ENCODE measurements at regions not wholly inside any gene's neighbourhood (a gene's known extent, or its start where the extent isn't known, plus 50 kb on each side); places are given as distances from the start of the nearest gene placed in this dataset.

DNA sequence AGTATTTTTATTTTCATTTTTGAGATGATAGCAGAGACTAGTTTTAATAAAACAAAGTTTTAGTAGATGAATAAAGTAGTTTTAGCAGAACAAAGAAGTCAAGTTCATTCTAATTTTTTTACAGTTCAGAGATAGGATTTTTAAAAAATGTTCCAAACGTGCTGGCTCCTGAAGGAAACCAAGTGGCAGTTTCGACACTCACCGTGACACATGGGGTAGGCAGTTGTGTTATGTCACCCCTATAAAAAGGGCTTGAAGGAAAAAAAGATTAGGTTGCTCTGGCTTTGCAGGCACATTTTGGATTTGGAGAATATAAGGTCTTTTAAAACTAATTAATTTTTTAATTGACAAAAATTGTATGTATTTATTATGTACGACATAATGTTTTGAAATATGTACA is 305.2 kb downstream of the NDFIP2 start:
- H3K27me3 ChIP-seq (replicated peaks; ENCODE audit: control insufficient read depth, insufficient read depth, low read length) = no peaks in the 10 kb centered on the region
- no peak overlapping the region for H3K4me3 ChIP-seq (replicated peaks; ENCODE audit: low read depth, low read length)
- TF ChIP-seq CTCF (IDR thresholded peaks at IDR 0.05; ENCODE audit: insufficient read depth, low read length, poor library complexity, severe bottlenecking) = no peak
- DNase-seq (ENCODE audit: extremely low read depth, insufficient read length) = no peak
- H3K36me3 ChIP-seq (ENCODE audit: control insufficient read depth, insufficient read depth, low read length) = no peaks in the 10 kb centered on the region

DNA sequence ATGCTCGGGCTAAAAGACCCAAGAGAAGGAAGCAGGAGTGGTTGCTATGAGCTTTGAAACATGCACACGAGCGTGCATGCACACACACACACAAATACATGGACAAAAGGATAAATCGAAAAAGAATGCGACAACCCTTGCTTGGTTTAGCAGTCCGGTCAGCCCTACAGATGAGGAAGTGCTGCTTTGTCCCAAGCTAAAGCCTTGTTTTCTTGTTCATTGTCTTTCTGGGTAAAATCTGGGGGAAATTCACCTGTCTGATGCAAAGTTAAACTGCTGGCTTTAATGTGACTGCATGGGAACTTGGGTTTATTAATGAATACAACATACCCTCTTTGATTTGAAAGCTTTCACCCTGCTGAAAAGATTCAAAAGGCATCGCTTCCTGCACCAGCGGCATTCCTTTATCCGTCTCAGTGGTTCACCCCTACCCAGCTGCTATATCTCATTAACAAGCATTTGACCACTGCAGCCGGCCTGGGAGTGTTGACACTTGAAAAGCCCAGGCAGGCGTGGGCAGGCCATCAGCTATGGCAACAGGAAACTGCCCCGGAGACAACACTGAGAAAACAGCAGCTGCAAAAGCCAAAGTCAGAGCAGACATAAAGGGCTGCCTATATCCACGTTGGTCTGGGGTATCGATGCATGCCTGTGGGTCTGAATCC is 301.7 kb downstream of the NDFIP2 start:
- Histone ChIP-seq H3K4me3 (replicated peaks; ENCODE audit: low read depth, low read length) (no peak overlapping the region), H3K27me3 (replicated peaks; ENCODE audit: control insufficient read depth, insufficient read depth, low read length) (no peaks in the 10 kb centered on the region), H3K36me3 (ENCODE audit: control insufficient read depth, insufficient read depth, low read length) (no peaks in the 10 kb centered on the region)
- no peak for TF ChIP-seq CTCF (IDR thresholded peaks at IDR 0.05; ENCODE audit: insufficient read depth, low read length, poor library complexity, severe bottlenecking)
- DNase-seq (ENCODE audit: extremely low read depth, insufficient read length) = no peak

DNA sequence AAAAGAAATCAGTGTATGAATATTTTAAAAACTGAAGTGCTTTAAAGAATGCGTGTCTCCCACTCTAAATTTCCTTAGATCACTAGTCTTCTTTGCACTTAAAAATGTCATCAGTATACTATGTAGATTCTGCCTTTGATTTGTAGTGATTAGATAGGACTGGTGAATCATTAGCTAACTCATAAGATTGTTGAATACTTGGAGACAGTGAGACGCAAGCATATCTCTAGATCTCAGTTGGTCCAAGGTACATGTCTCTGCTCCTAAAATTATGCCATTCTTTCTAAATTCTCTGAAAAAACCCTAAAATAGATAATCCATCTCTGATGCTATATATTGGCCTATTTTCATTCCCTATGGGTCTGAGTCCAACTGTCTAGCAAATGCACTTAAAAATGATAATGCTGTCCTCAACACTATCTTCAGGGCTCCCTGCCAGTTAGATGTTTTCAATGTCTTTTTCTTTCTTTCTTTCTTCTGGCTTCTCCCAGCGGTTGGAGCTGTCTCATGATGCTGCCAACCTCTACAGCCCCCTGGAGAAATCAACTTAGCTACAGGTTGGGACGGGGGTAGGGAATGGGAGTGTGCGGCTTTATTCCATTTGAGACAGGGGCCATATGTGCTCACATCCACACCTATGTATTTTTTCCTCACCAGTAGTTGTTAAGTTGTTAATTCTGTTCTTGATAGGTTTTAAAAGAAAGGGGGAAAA is 301.0 kb downstream of the NDFIP2 start:
- Histone ChIP-seq H3K4me3 (replicated peaks; ENCODE audit: low read depth, low read length) (no peak overlapping the region), H3K36me3 (ENCODE audit: control insufficient read depth, insufficient read depth, low read length) (no peaks in the 10 kb centered on the region), H3K27me3 (replicated peaks; ENCODE audit: control insufficient read depth, insufficient read depth, low read length) (no peaks in the 10 kb centered on the region)
- TF ChIP-seq CTCF (IDR thresholded peaks at IDR 0.05; ENCODE audit: insufficient read depth, low read length, poor library complexity, severe bottlenecking) = no peak
- no peak for DNase-seq (ENCODE audit: extremely low read depth, insufficient read length)

- no peak for TF ChIP-seq CTCF (IDR thresholded peaks at IDR 0.05; ENCODE audit: insufficient read depth, low read length, poor library complexity, severe bottlenecking)
- H3K27me3 ChIP-seq (replicated peaks; ENCODE audit: control insufficient read depth, insufficient read depth, low read length) = no peaks in the 10 kb centered on the region
- no peak for DNase-seq (ENCODE audit: extremely low read depth, insufficient read length)
- H3K36me3 ChIP-seq (ENCODE audit: control insufficient read depth, insufficient read depth, low read length) = no peaks in the 10 kb centered on the region
- no peak overlapping the region for H3K4me3 ChIP-seq (replicated peaks; ENCODE audit: low read depth, low read length)
Observed at GRCh38 chr13:79780240-79780639, 299.3 kb downstream of the NDFIP2 start.

GRCh38 chr13:79779761-79780160 is 298.8 kb downstream of the NDFIP2 start:
- Histone ChIP-seq H3K27me3 (replicated peaks; ENCODE audit: control insufficient read depth, insufficient read depth, low read length) (no peaks in the 10 kb centered on the region), H3K4me3 (replicated peaks; ENCODE audit: low read depth, low read length) (no peak overlapping the region), H3K36me3 (ENCODE audit: control insufficient read depth, insufficient read depth, low read length) (no peaks in the 10 kb centered on the region)
- DNase-seq (ENCODE audit: extremely low read depth, insufficient read length) = no peak
- no peak for TF ChIP-seq CTCF (IDR thresholded peaks at IDR 0.05; ENCODE audit: insufficient read depth, low read length, poor library complexity, severe bottlenecking)
